ENCODE measurements at regions not wholly inside any gene's neighbourhood (a gene's known extent, or its start where the extent isn't known, plus 50 kb on each side); places are given as distances from the start of the nearest gene placed in this dataset.

GRCh38 chr3:180534828-180535227 lies 67.1 kb upstream of the TTC14 start:
- Histone ChIP-seq H3K9me3 (replicated peaks in 1 of 2; ENCODE audit: control insufficient read depth in 2 of 2, insufficient read depth in 1 of 2, low read depth in 1 of 2, low read length in 2 of 2) (peaks cover 0 to 2% of the 10 kb centered on the region in 2 donors), H2BK15ac (ENCODE audit: low read length) (no peak overlapping the region), H3K4me2 (ENCODE audit: insufficient read depth, low read length, poor library complexity, severe bottlenecking) (no peak overlapping the region), H3K36me3 (replicated peaks in 1 of 2; ENCODE audit: control insufficient read depth in 2 of 2, insufficient read depth in 2 of 2, low read length in 2 of 2) (no peaks in the 10 kb centered on the region), H2BK12ac (ENCODE audit: low read length) (no peak overlapping the region), H3K18ac (ENCODE audit: low read length) (no peak overlapping the region), H2BK120ac (ENCODE audit: low read depth, low read length) (no peak overlapping the region), H2BK5ac (ENCODE audit: low read length) (no peak overlapping the region), H3K14ac (ENCODE audit: low read length) (no peak overlapping the region), H4K8ac (ENCODE audit: low read depth, low read length) (no peak overlapping the region), H4K91ac (ENCODE audit: low read depth, low read length, poor library complexity) (no peak overlapping the region), H2AFZ (ENCODE audit: low read length) (no peak overlapping the region), H3K27ac (replicated peaks; ENCODE audit: low read length) (no peak overlapping the region), H3K4me1 (ENCODE audit: control insufficient read depth in 2 of 2, insufficient read depth in 1 of 2, low read depth in 1 of 2, low read length in 2 of 2) (no peaks in the 10 kb centered on the region), H3K27me3 (ENCODE audit: control insufficient read depth in 3 of 3, insufficient read depth in 3 of 3, low read depth in 1 of 3, low read length in 3 of 3) (no peaks in the 10 kb centered on the region), H3K4me3 (ENCODE audit: low read length in 2 of 2) (no peak overlapping the region), H2AK5ac (ENCODE audit: low read depth, low read length) (no peak overlapping the region), H3K23ac (ENCODE audit: low read depth, low read length, poor library complexity) (no peak overlapping the region), H3K79me1 (ENCODE audit: low read depth, low read length) (no peaks in the 10 kb centered on the region), H3K4ac (ENCODE audit: low read length) (no peak overlapping the region), H3K9ac (ENCODE audit: low read depth, low read length, poor library complexity) (no peak overlapping the region)
- no peak for DNase-seq (ENCODE audit: low spot score)
- no CpG with 5 or more reads among the region's 2 CpGs for WGBS, 2 donors (ENCODE audit: extremely low coverage in 2 of 2, insufficient read length in 2 of 2, insufficient replicate concordance in 1 of 2)

- Histone ChIP-seq H3K4me1 (ENCODE audit: control insufficient read depth in 2 of 2, insufficient read depth in 1 of 2, low read depth in 1 of 2, low read length in 2 of 2) (no peaks in the 10 kb centered on the region), H3K9me3 (replicated peaks in 1 of 2; ENCODE audit: control insufficient read depth in 2 of 2, insufficient read depth in 1 of 2, low read depth in 1 of 2, low read length in 2 of 2) (no peaks in the 10 kb centered on the region), H2AK5ac (ENCODE audit: low read depth, low read length) (no peak overlapping the region), H3K4ac (ENCODE audit: low read length) (no peak overlapping the region), H2BK15ac (ENCODE audit: low read length) (no peak overlapping the region), H2BK5ac (ENCODE audit: low read length) (no peak overlapping the region), H2BK12ac (ENCODE audit: low read length) (no peak overlapping the region), H2AFZ (ENCODE audit: low read length) (no peak overlapping the region), H3K9ac (ENCODE audit: low read depth, low read length, poor library complexity) (no peak overlapping the region), H3K79me1 (ENCODE audit: low read depth, low read length) (no peaks in the 10 kb centered on the region), H3K27me3 (ENCODE audit: control insufficient read depth in 3 of 3, insufficient read depth in 3 of 3, low read depth in 1 of 3, low read length in 3 of 3) (no peaks in the 10 kb centered on the region), H3K4me2 (ENCODE audit: insufficient read depth, low read length, poor library complexity, severe bottlenecking) (no peak overlapping the region), H3K27ac (replicated peaks; ENCODE audit: low read length) (no peak overlapping the region), H4K91ac (ENCODE audit: low read depth, low read length, poor library complexity) (no peak overlapping the region), H3K14ac (ENCODE audit: low read length) (no peak overlapping the region), H3K23ac (ENCODE audit: low read depth, low read length, poor library complexity) (no peak overlapping the region), H2BK120ac (ENCODE audit: low read depth, low read length) (no peak overlapping the region), H3K36me3 (replicated peaks in 1 of 2; ENCODE audit: control insufficient read depth in 2 of 2, insufficient read depth in 2 of 2, low read length in 2 of 2) (no peaks in the 10 kb centered on the region), H3K4me3 (ENCODE audit: low read length in 2 of 2) (no peak overlapping the region), H4K8ac (ENCODE audit: low read depth, low read length) (no peak overlapping the region), H3K18ac (ENCODE audit: low read length) (no peak overlapping the region)
- DNase-seq (ENCODE audit: low spot score): no peak
These were observed 63.5 kb upstream of the TTC14 start for GRCh38 chr3:180538493-180538892.

GRCh38 chr3:180543877-180544276 lies 58.1 kb upstream of the TTC14 start:
- no peak overlapping the region for H2AFZ ChIP-seq (ENCODE audit: low read length)
- no CpG with 5 or more reads among the region's 2 CpGs for WGBS, 2 donors (ENCODE audit: extremely low coverage in 2 of 2, insufficient read length in 2 of 2, insufficient replicate concordance in 1 of 2)

GRCh38 chr3:180546863-180547262 lies 55.1 kb upstream of the TTC14 start:
- WGBS, 2 donors (ENCODE audit: extremely low coverage in 2 of 2, insufficient read length in 2 of 2, insufficient replicate concordance in 1 of 2): no CpG with 5 or more reads among the region's 1 CpG

More at GRCh38 chr3:180543877-180544276, 58.1 kb upstream of the TTC14 start:
- no peak for DNase-seq (ENCODE audit: low spot score)
- H2BK15ac ChIP-seq (ENCODE audit: low read length): no peak overlapping the region
- no peaks in the 10 kb centered on the region for H3K27me3 ChIP-seq (ENCODE audit: control insufficient read depth in 3 of 3, insufficient read depth in 3 of 3, low read depth in 1 of 3, low read length in 3 of 3)
- no peaks in the 10 kb centered on the region for H3K79me1 ChIP-seq (ENCODE audit: low read depth, low read length)
- no peak overlapping the region for H3K18ac ChIP-seq (ENCODE audit: low read length)
- no peak overlapping the region for H3K9ac ChIP-seq (ENCODE audit: low read depth, low read length, poor library complexity)
- H2BK120ac ChIP-seq (ENCODE audit: low read depth, low read length): no peak overlapping the region
- H2AK5ac ChIP-seq (ENCODE audit: low read depth, low read length): no peak overlapping the region
- no peak overlapping the region for H3K4me2 ChIP-seq (ENCODE audit: insufficient read depth, low read length, poor library complexity, severe bottlenecking)
- no peaks in the 10 kb centered on the region for H3K9me3 ChIP-seq (replicated peaks in 1 of 2; ENCODE audit: control insufficient read depth in 2 of 2, insufficient read depth in 1 of 2, low read depth in 1 of 2, low read length in 2 of 2)
- H4K8ac ChIP-seq (ENCODE audit: low read depth, low read length): no peak overlapping the region
- no peak overlapping the region for H3K4me3 ChIP-seq (ENCODE audit: low read length in 2 of 2)
- no peak overlapping the region for H3K4ac ChIP-seq (ENCODE audit: low read length)
- no peak overlapping the region for H3K14ac ChIP-seq (ENCODE audit: low read length)
- no peaks in the 10 kb centered on the region for H3K4me1 ChIP-seq (ENCODE audit: control insufficient read depth in 2 of 2, insufficient read depth in 1 of 2, low read depth in 1 of 2, low read length in 2 of 2)
- no peak overlapping the region for H4K91ac ChIP-seq (ENCODE audit: low read depth, low read length, poor library complexity)
- no peak overlapping the region for H3K23ac ChIP-seq (ENCODE audit: low read depth, low read length, poor library complexity)
- no peak overlapping the region for H2BK5ac ChIP-seq (ENCODE audit: low read length)
- H3K27ac ChIP-seq (replicated peaks; ENCODE audit: low read length): no peak overlapping the region
- H3K36me3 ChIP-seq (replicated peaks in 1 of 2; ENCODE audit: control insufficient read depth in 2 of 2, insufficient read depth in 2 of 2, low read length in 2 of 2): no peaks in the 10 kb centered on the region
- H2BK12ac ChIP-seq (ENCODE audit: low read length): no peak overlapping the region

More at GRCh38 chr3:180546863-180547262, 55.1 kb upstream of the TTC14 start:
- no peak overlapping the region for H2BK15ac ChIP-seq (ENCODE audit: low read length)
- no peak overlapping the region for H2BK5ac ChIP-seq (ENCODE audit: low read length)
- H3K4me1 ChIP-seq (ENCODE audit: control insufficient read depth in 2 of 2, insufficient read depth in 1 of 2, low read depth in 1 of 2, low read length in 2 of 2): no peaks in the 10 kb centered on the region
- no peak overlapping the region for H3K27ac ChIP-seq (replicated peaks; ENCODE audit: low read length)
- no peak for DNase-seq (ENCODE audit: low spot score)
- H3K27me3 ChIP-seq (ENCODE audit: control insufficient read depth in 3 of 3, insufficient read depth in 3 of 3, low read depth in 1 of 3, low read length in 3 of 3): no peaks in the 10 kb centered on the region
- no peak overlapping the region for H3K4me2 ChIP-seq (ENCODE audit: insufficient read depth, low read length, poor library complexity, severe bottlenecking)
- no peak overlapping the region for H3K18ac ChIP-seq (ENCODE audit: low read length)
- H3K23ac ChIP-seq (ENCODE audit: low read depth, low read length, poor library complexity): no peak overlapping the region
- H2BK120ac ChIP-seq (ENCODE audit: low read depth, low read length): no peak overlapping the region
- no peak overlapping the region for H2AK5ac ChIP-seq (ENCODE audit: low read depth, low read length)
- no peak overlapping the region for H2AFZ ChIP-seq (ENCODE audit: low read length)
- H3K79me1 ChIP-seq (ENCODE audit: low read depth, low read length): no peaks in the 10 kb centered on the region
- no peak overlapping the region for H4K8ac ChIP-seq (ENCODE audit: low read depth, low read length)
- no peak overlapping the region for H3K9ac ChIP-seq (ENCODE audit: low read depth, low read length, poor library complexity)
- H3K4ac ChIP-seq (ENCODE audit: low read length): no peak overlapping the region
- H3K4me3 ChIP-seq (ENCODE audit: low read length in 2 of 2): no peak overlapping the region
- H3K36me3 ChIP-seq (replicated peaks in 1 of 2; ENCODE audit: control insufficient read depth in 2 of 2, insufficient read depth in 2 of 2, low read length in 2 of 2): no peaks in the 10 kb centered on the region
- H4K91ac ChIP-seq (ENCODE audit: low read depth, low read length, poor library complexity): no peak overlapping the region
- H2BK12ac ChIP-seq (ENCODE audit: low read length): no peak overlapping the region
- H3K14ac ChIP-seq (ENCODE audit: low read length): no peak overlapping the region
- no peaks in the 10 kb centered on the region for H3K9me3 ChIP-seq (replicated peaks in 1 of 2; ENCODE audit: control insufficient read depth in 2 of 2, insufficient read depth in 1 of 2, low read depth in 1 of 2, low read length in 2 of 2)
